GM21526 (cell line): ENCODE measurements at regions not wholly inside any gene's neighbourhood (a gene's known extent, or its start where the extent isn't known, plus 50 kb on each side); places are given as distances from the start of the nearest gene placed in this dataset.

Experiments used
- ATAC-seq: cut with Tn5 transposase; IDR thresholded peaks from one replicate; pipeline ENCODE4 v1.9.1; 2021; ENCODE audit warnings: moderate library complexity; ENCODE audit not compliant: unreplicated experiment, low FRiP score

GRCh38 chr11:92770419-92770818 is 199.0 kb upstream of the MTNR1B start:
- ATAC-seq = no peak

- no peak for ATAC-seq
Observed at GRCh38 chr11:92770981-92771380, 198.5 kb upstream of the MTNR1B start.

GRCh38 chr11:92771701-92772100 is 197.8 kb upstream of the MTNR1B start:
- ATAC-seq = no peak

GRCh38 chr11:92775003-92775676 is 194.3 kb upstream of the MTNR1B start:
- peak; percentile 62 for ATAC-seq

- no peak for ATAC-seq
Observed at GRCh38 chr11:92776676-92777075, 192.8 kb upstream of the MTNR1B start.

- ATAC-seq = no peak
Observed at GRCh38 chr11:92779746-92780145, 189.7 kb upstream of the MTNR1B start.

- ATAC-seq = no peak
Observed at GRCh38 chr11:92781151-92781550, 188.3 kb upstream of the MTNR1B start.

GRCh38 chr11:92782806-92783205 is 186.6 kb upstream of the MTNR1B start:
- no peak for ATAC-seq

- no peak for ATAC-seq
Observed at GRCh38 chr11:92784331-92784730, 185.1 kb upstream of the MTNR1B start.

GRCh38 chr11:92787638-92788037 is 181.8 kb upstream of the MTNR1B start:
- no peak for ATAC-seq

GRCh38 chr11:92789761-92790160 is 179.7 kb upstream of the MTNR1B start:
- ATAC-seq = no peak

GRCh38 chr11:92790366-92790765 is 179.1 kb upstream of the MTNR1B start:
- no peak for ATAC-seq

- no peak for ATAC-seq
Observed at GRCh38 chr11:92790926-92791616, 178.4 kb upstream of the MTNR1B start.

- no peak for ATAC-seq
Observed at GRCh38 chr11:92791886-92792285, 177.6 kb upstream of the MTNR1B start.

- ATAC-seq = no peak
Observed at GRCh38 chr11:92793189-92793588, 176.3 kb upstream of the MTNR1B start.

GRCh38 chr11:92794783-92795182 is 174.7 kb upstream of the MTNR1B start:
- ATAC-seq = no peak

- ATAC-seq = no peak
Observed at GRCh38 chr11:92796744-92797143, 172.7 kb upstream of the MTNR1B start.

GRCh38 chr11:92797874-92798273 is 171.6 kb upstream of the MTNR1B start:
- no peak for ATAC-seq

- ATAC-seq = no peak
Observed at GRCh38 chr11:92801685-92802084, 167.8 kb upstream of the MTNR1B start.

- ATAC-seq = no peak
Observed at GRCh38 chr11:92802644-92803043, 166.8 kb upstream of the MTNR1B start.

- no peak for ATAC-seq
Observed at GRCh38 chr11:92803391-92803790, 166.1 kb upstream of the MTNR1B start.

GRCh38 chr11:92804388-92804966 is 165.0 kb upstream of the MTNR1B start:
- ATAC-seq = no peak
